ENCODE measurements at regions not wholly inside any gene's neighbourhood (a gene's known extent, or its start where the extent isn't known, plus 50 kb on each side); places are given as distances from the start of the nearest gene placed in this dataset.

DNA sequence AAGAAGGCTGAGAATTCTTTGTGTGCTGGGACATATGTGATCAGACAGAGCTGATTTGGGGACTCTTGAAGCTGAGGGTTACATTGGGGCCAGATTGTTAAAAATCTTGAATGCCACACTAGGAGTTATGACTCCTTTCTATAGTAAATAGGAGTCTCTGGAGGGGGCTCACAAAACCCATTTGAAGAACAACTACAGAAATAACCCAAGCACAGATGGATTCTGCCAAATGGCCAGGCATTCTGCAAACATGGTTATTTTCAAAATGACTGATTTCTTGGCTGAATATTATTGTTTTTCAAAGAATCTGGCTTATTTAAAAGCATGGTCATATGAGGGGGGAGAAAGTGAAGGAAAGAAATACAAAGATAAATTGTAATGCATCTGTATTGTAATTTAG, 625.5 kb upstream of the TENM4 start:
- DNase-seq = no peak

DNA sequence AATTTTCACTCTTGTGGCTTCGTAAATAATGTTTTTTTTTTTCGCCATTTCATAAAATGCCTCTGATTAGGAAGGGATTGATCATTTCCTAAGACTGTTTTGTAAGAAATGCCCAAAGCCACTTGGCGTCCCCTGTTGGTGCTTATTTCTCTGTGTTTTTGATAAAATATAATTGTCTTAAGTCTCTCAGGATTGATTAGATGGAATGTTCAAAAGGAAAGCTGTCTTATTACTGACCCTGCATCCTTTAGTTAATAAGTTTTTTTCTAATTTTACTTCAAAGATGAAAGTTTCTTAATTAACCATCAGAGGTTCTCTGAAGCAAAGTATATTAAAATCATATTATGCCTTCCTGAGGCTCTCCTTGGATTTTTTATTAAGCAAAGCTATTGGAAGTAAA, 624.3 kb upstream of the TENM4 start:
- no peak for DNase-seq

DNA sequence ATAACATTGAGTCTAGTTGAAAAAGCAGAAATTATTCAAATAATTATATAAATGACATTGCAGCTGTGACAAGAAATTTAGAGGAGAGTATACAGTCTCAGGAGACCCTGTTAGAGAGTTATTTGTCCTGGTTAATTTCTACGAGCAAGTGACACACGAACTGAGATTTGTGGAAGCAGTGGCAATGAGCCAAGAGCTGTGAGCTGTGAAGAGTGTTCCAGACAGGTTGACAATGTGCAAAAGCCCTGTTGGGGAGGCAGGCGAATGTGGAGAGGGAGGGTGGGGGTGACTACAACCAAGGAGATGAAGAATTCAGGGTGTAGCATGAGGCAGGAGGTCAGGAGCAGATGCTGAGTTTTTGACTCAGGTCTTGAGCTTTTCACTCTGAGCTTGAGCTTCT, 620.2 kb upstream of the TENM4 start:
- no peak for DNase-seq

DNA sequence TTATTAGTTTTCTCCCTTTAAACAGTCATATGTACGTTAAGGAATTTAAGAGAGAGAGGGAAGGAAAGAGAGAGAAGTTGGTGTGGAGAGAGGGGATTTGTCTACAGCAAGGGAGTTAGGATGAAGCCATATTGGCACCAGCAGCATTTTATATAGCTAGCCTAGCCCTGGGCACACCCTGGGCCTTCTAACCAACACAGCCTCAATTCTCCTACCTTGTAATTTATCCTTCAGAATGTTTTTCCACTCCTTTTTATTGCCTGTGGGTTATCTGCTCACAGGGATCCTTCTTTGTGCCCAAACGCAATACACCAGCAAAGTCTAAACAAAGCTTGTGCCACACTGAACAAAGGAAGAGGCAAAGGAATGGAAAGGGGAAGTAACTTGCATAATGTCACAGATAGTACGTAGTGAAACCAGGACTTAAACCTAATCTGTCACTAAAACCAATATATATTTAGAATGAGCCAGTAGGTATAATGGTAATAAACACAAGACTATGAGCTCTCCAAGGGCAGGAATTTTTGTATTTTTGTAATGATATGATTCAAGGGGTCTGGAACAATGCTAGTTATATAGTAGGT, 613.8 kb upstream of the TENM4 start:
- DNase-seq = no peak

DNA sequence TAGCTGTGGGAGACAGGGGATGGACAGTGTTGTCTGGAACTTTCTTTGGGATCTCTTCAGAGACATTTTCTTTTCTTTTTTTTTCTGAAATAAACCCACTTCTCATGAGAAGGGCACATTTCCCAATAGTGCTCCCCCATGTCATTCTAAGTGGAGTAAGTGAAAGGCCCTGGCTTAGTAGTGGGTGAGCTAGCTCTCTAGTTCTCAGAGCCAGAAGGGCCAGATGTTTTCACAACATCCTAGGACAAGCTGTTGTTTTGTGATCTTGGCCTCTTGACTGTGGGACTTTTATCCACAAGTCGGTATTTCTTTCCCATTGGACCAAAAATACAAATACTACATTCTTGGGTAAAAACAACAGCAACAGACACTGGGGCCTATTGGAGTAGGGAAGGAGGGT, 607.7 kb upstream of the TENM4 start:
- no peak for DNase-seq

DNA sequence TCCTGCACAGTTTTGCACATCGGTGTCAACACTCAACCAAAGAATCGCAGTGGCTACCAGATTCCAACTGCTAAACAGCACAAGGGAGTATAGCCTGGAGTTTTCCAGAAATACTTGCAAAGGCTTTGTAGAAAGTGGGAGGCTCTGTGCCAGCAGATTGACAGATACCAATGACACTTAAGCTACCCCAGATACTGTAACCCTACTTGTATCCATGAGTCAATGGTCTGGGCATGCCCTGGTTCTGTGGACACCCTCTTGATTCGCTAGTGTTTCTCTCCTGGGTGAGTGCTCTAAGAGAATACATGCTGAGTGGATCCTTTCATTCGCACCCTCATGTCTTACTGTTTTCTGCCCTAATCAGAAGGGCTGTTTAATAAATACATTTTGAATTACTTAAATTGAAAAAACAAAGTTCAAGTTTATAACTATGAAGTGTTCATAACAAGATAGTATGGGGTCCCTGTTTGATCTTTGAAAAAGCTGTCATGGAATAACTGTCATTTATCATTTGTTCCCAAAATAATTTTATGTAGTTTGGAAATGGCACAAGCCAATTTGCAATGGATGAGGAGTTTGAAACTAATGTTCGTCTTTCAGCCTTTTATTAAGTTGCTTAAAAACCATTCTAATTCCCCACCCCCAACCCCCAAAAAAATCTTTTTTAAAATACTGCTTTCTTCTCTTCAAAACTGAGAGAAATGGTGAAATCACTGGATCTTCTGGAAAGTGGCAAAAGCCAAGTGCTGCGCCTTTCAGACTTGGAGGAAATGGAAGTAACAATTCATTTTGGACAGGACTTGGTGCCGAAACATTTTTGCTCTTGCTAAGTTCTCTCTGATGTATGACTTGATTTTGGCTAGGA, 600.5 kb upstream of the TENM4 start:
- DNase-seq = no peak

DNA sequence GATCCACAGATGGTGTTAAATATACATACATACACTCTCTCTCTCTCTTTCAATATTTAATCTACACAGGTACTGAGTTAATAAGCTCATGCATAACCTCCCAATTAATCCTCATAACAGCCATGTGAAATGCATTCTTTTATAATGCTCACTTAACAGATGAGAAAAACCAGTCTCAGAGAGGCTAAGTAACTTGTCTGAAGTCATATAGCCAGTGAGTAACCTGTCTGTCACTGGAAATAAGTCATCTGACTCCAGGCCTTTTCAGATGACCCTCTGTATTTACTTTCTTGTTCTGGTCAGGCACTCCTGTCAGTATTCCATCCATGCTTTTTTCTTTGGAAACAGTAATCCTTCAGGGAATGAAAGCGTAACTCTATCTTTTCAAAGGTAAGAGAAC, 594.0 kb upstream of the TENM4 start:
- DNase-seq = peak; percentile 1

DNA sequence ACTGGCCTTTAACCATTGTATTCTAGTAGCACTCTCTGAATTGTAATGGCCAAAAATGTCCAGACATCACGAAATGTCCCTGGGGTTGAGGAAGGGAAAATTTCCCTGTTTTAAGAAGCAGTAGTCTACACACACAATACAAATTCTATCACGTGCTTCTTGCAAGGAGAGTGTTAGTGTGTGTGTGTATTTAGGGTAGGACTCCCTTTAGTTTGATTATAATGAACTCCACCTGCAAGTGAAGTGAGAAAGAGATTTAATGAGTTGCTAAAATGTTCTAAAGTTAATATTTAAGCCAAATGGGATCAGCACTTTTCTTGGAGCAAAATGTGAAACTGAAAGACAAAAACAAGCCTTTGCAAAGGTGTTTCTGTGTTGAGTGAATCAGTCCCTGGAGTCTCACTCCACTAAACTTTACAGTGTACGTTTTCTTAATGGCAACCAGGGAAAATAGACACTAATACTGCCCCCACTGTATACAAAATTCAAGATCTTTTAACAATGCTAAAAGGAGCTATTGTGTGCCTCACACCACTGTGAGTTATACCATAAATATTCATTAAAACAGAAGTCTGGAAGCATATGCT, 590.3 kb upstream of the TENM4 start:
- no peak for DNase-seq

DNA sequence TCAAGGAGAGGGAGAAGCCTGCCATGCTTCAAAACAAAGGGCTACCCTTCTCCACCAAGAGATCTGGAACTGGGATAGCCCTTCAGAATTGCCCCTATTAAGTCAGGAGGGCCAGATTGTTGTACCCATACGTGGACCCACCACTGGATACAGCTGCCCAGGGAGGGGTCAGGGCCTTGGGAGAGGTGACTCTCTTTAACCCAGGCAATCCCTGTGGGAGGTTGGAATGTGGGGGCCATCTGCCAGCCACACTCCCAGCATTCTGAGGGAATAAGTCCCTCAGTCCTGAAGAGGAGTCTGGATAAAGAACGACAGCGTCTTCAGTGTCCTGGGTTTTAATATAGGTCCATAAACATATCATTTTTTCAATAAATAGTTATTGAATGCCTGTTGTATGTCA, 588.2 kb upstream of the TENM4 start:
- DNase-seq = no peak

DNA sequence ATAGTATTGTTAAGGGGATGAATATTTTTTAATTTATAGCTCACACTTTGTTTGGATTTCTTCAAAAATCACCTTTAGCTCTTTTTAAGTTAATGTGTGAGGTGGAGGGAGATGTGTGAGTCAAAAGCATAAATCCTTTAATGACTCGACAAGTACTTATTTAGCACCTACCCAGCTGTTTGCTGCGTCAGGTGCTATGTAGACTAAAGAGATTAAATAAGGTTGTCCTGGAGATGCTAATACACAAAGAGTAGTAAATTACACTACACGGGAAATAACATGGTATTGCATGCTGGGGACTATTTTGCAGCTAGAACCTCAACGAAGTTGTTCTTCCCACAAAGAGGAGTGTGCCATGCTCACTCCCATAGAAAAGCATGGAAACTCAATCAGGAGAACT, 583.3 kb upstream of the TENM4 start:
- no peak for DNase-seq

DNA sequence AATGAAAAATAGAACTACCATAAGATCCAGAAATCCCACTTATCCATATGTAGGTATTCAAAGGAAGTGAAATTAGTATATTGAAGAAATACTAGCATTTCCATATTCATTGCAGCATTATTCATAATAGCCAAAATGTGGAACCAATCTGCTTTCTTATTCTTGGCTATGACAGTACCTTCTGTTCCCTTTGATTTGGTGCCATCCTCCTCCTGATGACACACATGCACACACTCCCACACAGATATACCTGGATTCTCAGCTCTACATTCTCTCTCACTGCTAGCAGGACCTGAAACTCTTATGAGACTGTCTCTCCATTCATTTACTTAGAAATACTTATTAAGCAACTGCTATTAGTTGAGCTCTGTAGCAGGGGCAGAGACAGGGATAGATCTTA, 582.6 kb upstream of the TENM4 start:
- no peak for DNase-seq

DNA sequence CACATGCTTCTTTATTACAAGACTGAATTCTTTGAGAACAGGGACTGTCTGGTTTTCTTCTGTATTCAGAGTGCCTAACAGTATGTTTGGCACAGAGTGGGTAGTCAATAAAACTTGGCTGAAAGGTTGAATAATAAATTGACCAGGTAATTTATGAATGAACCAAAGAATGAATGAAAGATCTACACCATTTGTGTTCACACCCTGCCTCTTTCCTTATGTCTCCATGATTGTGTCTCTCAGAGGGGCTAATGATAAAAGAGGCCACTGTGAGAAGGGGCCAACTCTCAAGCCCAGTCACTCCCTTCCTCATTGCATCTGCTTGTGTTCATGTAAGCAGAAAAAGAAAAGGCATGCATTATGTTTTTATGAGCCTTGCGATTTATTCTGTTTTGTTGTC, 569.7 kb upstream of the TENM4 start:
- no peak for DNase-seq

DNA sequence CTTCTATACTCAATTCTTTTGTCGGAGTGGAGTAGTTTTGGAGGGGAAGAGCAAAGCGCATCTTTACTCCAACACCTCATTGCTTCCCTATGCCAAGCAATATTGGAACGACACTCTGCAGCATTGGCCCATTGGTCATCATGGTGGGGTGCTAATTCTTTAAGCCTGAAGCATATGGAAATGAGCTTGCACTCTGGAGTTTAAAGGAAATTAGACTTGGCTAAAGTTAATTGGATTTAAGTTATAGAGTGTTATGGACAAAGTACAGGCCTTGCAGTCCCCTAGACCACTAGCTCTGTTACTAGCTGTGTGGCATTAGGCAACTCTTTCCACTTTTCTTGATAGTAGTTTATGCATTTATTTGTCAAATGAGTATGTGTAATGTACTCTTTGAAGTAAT, 568.3 kb upstream of the TENM4 start:
- no peak for DNase-seq

DNA sequence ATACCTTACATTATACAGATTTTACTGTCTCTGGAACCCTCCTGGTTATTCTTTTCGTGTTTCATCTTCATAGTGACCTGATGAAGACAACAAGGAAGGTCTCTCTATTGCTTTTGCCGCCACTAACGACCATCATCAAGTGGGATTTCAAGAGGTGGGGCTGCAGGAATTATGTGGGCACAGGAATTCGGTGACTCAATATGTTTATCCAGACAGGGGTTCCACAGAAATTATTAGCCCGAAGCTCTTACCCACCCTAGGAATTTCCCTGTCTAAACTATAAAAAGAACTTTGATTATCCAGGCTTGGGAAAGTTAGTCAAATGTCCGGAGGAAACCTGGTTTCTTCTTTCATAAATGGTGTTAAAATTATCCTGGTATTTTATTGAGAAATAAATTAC, 566.8 kb upstream of the TENM4 start:
- no peak for DNase-seq

DNA sequence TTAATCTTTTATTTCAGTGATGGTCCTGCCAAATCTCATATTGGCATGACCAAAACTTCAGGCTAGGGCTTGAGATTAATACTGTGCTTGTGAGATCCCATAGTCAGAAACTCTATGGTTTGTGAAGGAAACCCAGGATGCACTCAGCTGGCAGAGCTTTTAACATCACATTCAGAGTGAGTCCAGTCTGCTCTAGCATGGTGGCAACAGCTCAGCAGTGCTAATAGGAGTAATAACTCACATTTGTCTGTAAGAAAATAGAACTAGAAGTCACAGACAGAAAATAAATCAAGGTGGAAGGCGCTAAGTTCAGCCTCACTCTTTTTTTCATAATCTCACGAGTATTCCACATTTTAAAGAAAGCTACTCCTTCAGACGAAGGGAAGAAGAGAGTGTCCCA, 549.3 kb upstream of the TENM4 start:
- no peak for DNase-seq

DNA sequence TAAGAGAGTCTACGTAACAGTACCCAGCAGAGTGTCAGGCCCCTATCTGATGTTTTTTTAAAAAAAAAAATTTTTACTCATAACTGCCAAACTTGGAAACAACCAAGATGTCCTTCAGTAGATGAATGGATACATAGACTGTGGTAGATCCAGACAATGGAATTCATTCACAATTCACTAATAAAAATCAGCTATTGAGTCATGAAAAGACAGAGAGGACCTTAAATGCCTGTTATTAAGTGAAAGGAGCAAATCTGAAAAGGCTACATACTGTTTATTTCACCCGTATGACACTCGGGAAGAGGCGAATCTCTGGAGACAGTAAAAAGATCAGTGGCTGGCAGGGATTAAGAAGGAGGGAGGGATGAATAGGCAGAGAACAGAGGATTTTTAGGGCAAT, 541.4 kb upstream of the TENM4 start:
- DNase-seq = no peak

DNA sequence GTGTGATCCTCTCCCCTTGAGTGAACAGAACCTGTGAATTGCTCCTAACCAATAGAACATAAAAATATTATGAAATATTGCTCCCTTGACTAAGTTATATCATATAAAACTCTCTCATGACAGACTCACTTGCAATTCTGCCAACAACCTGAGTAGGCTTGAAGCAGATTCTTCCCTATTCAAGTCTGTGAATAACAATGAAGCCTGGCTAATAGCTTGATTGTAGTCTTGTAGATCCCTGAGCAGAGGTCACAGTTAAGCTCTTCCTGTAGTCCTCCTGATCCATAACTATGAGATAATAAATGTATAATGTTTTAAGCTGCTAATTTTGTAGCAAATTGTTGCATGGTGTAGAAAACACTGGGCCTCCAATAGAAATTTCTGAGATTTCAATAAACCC, 540.1 kb upstream of the TENM4 start:
- DNase-seq = no peak

DNA sequence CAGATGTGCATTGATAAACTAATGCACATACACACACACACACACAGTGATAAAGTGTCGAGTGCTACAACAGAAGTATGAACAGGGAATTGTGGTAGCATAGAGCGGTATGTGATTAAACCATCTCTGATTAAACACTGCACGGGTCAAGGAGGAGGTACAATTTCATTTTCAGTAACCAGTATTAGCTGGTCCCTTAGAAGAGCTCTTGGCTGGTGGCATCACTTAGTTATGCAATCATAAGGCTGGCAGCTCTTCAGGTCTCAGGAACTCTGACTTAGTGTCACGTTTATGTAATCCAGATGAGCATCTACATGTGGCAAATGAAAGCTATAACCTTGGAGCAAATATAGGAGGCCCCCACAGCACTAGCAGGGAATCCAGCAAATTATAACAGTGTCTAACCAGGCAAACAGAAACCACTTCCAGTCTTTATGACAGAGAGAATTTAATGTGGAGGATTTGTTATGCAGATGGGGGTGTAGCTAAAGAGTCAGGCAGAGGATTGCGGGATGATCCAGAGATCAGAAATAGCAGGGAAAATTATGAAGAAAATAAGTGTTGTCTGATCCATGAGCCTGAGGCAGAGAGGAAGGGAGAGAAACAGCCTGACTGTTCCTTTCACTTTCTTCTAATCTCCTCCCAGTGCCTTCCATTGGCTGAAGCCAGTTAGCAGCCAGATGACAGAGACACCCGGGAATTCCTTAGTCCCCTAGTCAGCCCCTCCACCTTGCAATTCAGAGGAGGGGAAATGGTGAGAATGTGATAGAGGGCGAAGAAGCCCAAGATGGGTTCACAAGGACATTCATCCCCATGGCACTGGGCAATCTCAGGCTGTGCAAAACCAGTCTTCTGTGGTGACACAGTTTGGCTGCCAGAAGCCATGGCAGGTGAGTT, 533.1 kb upstream of the TENM4 start:
- DNase-seq = no peak

DNA sequence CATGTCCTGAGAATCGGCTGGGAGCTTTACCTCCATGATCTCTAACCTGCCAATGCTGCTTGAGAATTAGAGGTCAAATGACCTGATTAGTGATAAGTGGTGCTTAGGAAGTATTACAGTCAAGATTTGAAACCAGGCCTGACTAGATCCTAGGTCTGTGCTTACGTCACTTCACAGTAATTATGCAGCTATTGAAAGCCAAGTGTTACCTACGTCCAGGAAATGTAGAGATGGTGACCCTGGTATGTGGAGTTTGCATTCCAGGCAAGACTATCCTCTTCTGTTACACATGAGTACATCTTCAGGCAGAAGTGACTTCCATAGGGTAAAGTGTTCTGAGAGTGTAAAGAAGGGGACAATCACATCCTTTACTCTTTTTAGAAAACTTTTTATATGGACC, 530.4 kb upstream of the TENM4 start:
- DNase-seq = no peak

DNA sequence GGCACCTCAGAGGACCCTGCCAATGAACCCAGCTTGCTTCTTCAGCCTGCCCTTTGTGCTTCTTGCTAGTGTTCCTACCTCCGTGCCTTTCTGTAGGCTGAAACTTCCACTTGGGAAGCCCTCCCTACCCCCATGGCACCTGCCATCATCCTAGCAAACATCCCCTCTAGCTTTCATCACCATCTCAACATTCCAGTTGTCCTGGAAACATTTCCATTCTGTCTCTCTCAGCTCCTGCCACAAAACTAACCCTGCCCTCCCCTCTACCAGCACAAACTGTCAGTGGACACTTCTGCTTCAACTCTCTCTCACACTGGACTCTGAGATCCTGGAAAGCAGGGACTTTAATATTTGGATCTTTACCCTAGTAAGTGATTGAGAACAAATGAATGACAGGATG, 525.8 kb upstream of the TENM4 start:
- DNase-seq = no peak

DNA sequence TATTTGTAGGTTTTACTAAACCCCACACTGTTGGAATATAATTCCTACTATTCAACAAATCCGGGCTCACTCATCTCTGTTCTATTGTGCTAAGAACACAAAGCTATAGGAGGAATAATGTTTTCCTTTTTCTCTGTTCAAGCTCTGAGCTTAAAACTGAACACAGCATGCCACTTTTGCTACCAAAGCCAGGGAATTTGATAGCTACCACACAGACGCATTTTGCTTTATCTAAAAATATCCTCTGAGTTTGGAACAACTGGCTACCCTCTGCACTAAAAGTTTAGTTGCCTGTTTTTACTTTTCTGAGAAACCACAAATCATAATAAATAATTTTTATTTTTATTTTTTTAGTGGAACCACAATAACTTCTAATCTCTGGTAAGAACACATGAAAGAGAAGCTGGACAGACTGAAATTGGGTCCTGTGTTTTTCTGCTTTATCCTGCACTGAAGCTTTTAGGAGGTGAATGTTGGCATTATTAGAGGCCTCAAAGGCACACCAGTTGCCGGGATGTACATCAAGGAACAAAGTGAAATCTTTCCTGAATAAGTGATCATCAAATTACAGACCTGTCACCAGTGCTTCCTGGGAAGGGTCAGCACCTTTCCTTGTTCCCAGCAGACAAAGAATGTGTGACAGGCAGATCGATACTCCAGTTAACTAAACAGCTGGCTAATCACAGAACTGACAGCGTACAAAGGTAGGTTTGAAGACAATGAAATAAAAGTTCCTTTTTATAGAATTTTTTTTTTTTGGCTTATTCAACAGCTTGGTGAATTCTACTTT, 523.2 kb upstream of the TENM4 start:
- DNase-seq = no peak

DNA sequence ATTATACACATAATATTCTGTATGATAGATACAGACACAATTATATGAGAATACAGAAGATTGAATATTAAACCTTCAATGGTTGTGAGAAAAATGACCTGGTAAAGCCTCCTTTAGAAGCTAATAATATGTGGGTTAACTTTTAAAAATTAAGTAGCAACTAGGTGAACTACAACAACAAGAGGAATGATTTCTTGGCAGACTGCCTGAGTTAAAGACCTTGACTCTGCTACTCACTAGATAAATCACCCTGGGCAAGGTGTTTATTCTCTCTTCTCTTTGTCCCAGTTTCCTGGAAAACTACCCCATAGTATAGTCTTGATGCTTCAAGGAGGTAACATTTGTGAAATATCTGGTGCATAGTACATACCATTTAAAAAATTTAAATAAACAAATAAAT, 519.6 kb upstream of the TENM4 start:
- DNase-seq = no peak

DNA sequence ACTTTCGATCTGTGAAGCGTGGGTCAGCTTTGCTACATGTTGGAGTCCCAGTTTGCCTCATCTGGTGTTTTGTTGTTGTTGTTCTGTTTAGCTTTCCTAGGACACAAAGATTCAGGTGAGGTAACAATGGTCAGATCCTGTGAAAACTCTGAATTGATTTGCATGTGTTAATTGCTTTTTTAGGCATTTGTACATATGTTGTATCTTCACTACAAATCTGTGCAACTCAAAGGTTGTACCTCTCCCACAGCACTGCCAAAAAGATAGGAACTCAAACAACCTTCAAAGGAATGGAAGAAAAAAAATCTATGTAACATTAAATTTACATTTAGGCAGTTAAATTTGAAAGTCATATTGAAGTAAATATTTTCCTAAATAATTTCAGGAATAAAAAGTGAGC, 518.5 kb upstream of the TENM4 start:
- no peak for DNase-seq
